Activated naive CD4-positive, alpha-beta T cell treated with anti-CD3 and anti-CD28 coated beads, Interleukin-2, amount 10 ng/mL, durations not matched to agents 7 days and 5 days (primary cell): ENCODE measurements at regions not wholly inside any gene's neighbourhood (a gene's known extent, or its start where the extent isn't known, plus 50 kb on each side); places are given as distances from the start of the nearest gene placed in this dataset.
A peak's percentile ranks its signal among the peaks of the same experiment; 100 is the strongest.

Experiments
- CTCF ChIA-PET: fragments of 350-600 bp; sonication (Branson Sonifier 250); formaldehyde crosslinking; loops from one replicate; lab custom pipeline; 2021; ENCODE audit warnings: antibody characterized with exemption; lab: Charles Lee
- DNase-seq: peaks from one replicate; pipeline ENCODE4 v3.0.0-alpha.2; 2020
- H3K27ac Mint-ChIP-seq: one replicate; pipeline ENCODE4 v1.8.0; 2021; ENCODE audit warnings: mild to moderate bottlenecking, moderate library complexity, mixed read lengths
- H3K27me3 Mint-ChIP-seq: one replicate; pipeline ENCODE4 v1.8.0; 2021; ENCODE audit warnings: mild to moderate bottlenecking, mixed read lengths
- H3K36me3 Mint-ChIP-seq: one replicate; pipeline ENCODE4 v1.8.0; 2021; ENCODE audit warnings: mixed read lengths
- H3K4me1 Mint-ChIP-seq: one replicate; pipeline ENCODE4 v1.8.0; 2021; ENCODE audit warnings: mixed read lengths
- H3K4me3 Mint-ChIP-seq: one replicate; pipeline ENCODE4 v1.8.0; 2021; ENCODE audit warnings: mild to moderate bottlenecking, moderate library complexity, mixed read lengths
- H3K9me3 Mint-ChIP-seq: one replicate; pipeline ENCODE4 v1.8.0; 2021; ENCODE audit warnings: mixed read lengths

- H3K9me3 Mint-ChIP-seq = peaks cover 29% of the 10 kb centered on the region
These were observed 166.0 kb upstream of the IRX2 start for GRCh38 chr5:2917524-2917923.

DNA sequence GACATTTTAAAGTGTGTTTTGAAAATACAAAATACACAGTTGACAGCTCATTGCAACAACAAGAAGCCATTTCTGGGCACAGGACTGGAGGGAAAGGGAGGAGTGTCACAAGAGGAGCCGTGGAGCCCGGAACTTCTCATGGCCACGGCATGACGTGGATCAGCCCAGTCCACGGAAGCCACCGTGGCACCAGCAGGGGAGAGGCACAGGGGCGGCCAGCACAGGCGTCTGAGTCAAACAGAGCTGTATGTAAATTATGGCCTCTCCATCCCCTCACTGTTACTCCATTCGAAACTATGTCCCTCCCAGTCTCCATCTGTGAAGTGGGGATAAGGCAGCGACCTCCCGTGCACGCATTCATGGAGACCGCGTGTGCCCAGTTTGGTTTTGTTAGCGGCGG lies 165.6 kb upstream of the IRX2 start:
- no peak overlapping the region for H3K27ac Mint-ChIP-seq
- no peak for DNase-seq
- no peaks in the 10 kb centered on the region for H3K4me1 Mint-ChIP-seq
- H3K4me3 Mint-ChIP-seq = no peak overlapping the region
- no peaks in the 10 kb centered on the region for H3K27me3 Mint-ChIP-seq
- peaks cover 29% of the 10 kb centered on the region for H3K9me3 Mint-ChIP-seq
- CTCF ChIA-PET = no interaction called here
- H3K36me3 Mint-ChIP-seq = no peaks in the 10 kb centered on the region

More at GRCh38 chr5:2917524-2917923, 166.0 kb upstream of the IRX2 start:
- CTCF ChIA-PET = no interaction called here
- Mint-ChIP-seq H3K27me3 (no peaks in the 10 kb centered on the region), H3K4me3 (no peak overlapping the region), H3K27ac (no peak overlapping the region), H3K4me1 (no peaks in the 10 kb centered on the region), H3K36me3 (no peaks in the 10 kb centered on the region)
- DNase-seq = no peak

DNA sequence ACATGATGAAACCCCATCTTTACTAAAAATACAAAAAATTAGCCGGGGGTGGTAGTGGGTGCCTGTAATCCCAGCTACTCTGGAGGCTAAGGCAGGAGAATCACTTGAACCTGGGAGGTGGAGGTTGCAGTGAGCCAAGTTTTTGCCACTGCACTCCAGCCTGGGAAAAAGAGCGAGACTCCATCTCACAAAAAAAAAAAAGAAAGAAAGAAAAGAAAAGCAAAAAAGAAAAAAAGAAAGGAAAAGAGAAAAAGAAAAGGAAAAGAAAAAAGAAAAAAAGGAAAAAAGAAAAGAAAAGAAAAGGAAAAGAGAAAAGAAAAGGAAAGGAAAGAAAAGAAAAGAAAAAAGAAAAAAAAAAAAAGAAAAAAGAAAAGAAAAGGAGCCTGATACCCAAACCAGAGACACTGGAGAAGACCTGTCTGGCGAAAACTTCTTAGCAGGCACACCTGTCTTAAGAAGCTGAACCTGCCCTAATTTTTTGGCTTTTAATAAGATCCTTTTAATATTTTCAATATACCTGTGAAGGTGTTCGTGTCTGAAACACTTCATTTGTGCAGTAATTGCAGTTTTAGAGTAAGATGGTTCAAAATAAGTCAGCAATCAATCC lies 164.7 kb upstream of the IRX2 start:
- Mint-ChIP-seq H3K4me3 (no peak overlapping the region), H3K36me3 (no peaks in the 10 kb centered on the region), H3K27me3 (no peaks in the 10 kb centered on the region), H3K27ac (no peak overlapping the region), H3K4me1 (no peaks in the 10 kb centered on the region), H3K9me3 (peaks cover 27% of the 10 kb centered on the region)
- no peak for DNase-seq
- CTCF ChIA-PET = no interaction called here

DNA sequence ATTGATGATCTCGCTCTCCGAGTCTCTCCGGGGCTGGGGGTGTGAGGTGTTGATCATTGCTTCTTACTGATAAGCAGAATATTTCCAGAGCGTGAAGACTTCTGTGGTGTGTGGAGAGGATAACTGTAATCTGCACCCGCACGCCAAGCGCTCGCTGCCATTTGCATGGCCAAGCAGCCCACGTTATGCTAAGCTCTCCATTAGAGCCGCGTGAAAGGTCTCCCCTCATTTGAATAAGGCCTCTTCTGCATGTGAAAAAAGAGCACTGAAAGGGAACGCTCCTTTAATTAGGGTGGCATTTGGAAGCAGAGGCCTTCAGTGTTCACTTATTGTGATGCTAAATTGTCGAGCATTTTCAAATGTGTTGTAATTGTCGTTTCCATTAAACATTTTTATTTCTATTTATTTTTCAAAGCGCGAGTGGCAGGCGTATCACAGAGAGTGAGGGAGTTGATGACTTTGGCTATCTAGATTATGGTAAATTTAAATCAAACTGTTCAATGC lies 163.6 kb upstream of the IRX2 start:
- Mint-ChIP-seq H3K36me3 (no peaks in the 10 kb centered on the region), H3K9me3 (peaks cover 18% of the 10 kb centered on the region), H3K27me3 (no peaks in the 10 kb centered on the region), H3K27ac (no peak overlapping the region), H3K4me3 (no peak overlapping the region), H3K4me1 (no peaks in the 10 kb centered on the region)
- CTCF ChIA-PET = no interaction called here
- DNase-seq = no peak

DNA sequence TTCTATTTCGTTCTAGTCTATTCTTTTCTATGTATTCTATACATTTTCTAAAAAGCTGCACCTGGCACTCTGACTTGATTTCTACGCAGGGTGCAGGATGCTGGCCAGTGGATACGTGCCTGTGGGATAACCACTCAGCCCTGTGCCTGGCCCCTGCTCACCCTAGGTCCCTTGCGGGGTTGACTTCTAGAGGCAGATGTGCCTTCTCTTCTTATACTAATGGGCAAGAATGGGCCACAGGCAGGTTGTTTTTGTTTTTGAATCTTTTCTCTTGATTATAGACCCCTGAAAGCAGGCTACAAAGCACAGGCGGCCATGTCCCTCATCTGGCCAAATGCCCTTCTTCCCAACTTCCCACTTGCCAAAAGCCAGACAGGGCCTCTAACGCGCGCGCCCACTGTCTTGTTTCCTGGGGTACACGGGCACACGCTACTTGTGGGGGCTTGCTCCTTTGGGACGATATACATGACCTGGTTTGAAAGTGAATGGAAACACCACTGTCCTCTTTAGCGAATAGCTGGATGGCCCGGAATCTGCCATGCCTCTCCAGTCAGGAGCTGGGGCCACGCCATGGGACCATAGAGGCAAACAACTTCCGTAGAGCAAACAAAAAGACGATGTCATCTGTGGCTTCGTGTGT lies 162.7 kb upstream of the IRX2 start:
- Mint-ChIP-seq H3K9me3 (peaks cover 18% of the 10 kb centered on the region), H3K36me3 (no peaks in the 10 kb centered on the region), H3K4me1 (no peaks in the 10 kb centered on the region), H3K27ac (no peak overlapping the region), H3K27me3 (no peaks in the 10 kb centered on the region), H3K4me3 (no peak overlapping the region)
- no peak for DNase-seq
- CTCF ChIA-PET = no interaction called here

GRCh38 chr5:2913281-2913680 lies 161.8 kb upstream of the IRX2 start:
- H3K27ac Mint-ChIP-seq = no peak overlapping the region
- no peak for DNase-seq
- CTCF ChIA-PET = no interaction called here
- H3K4me1 Mint-ChIP-seq = no peaks in the 10 kb centered on the region
- H3K4me3 Mint-ChIP-seq = no peak overlapping the region
- H3K36me3 Mint-ChIP-seq = no peaks in the 10 kb centered on the region
- peaks cover 13% of the 10 kb centered on the region for H3K9me3 Mint-ChIP-seq
- no peaks in the 10 kb centered on the region for H3K27me3 Mint-ChIP-seq

GRCh38 chr5:2912741-2913140 lies 161.3 kb upstream of the IRX2 start:
- no peaks in the 10 kb centered on the region for H3K36me3 Mint-ChIP-seq
- H3K4me1 Mint-ChIP-seq = no peaks in the 10 kb centered on the region
- no peak for DNase-seq
- CTCF ChIA-PET = no interaction called here
- no peak overlapping the region for H3K4me3 Mint-ChIP-seq
- H3K27ac Mint-ChIP-seq = no peak overlapping the region
- no peaks in the 10 kb centered on the region for H3K27me3 Mint-ChIP-seq
- peaks cover 11% of the 10 kb centered on the region for H3K9me3 Mint-ChIP-seq

DNA sequence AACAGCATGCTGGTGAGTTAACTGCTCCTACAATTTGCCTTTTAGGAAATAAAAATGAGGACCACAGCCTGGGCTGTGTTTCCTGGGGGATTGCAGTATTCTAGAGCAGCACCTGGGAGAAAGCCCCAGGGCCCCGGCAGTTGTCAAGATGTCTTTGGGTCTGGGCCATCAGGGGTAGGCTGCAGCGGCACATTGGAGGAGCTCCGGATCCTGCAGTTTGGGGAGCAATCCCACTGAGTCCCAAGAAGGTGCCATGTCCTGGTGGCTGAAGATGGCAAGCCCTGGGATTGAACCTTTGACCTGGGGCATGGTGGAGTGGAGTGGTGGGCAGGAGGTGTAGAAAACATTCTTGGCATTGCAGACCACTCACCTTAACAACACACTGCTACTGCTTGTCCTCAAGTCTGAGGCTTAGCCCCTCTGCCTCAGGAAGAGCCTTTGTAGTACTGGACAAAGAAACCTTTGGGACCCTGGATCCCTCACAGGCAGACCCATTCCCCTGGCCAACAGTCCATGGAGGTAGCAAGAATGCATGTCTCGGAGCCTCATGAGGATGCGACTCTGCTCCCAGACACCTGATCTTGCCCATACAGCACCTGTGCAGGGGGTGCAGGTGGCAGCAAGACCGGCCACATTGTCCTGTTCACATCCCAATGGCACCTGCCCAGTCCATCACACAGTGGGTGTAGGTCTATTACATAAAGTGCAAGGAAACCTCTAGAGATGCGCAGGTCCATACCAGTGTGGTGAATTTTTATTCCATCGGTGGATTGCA lies 159.1 kb upstream of the IRX2 start:
- Mint-ChIP-seq H3K4me3 (no peak overlapping the region), H3K4me1 (no peaks in the 10 kb centered on the region), H3K36me3 (no peaks in the 10 kb centered on the region), H3K27me3 (no peaks in the 10 kb centered on the region), H3K9me3 (peaks cover 12% of the 10 kb centered on the region), H3K27ac (no peak overlapping the region)
- CTCF ChIA-PET = no interaction called here
- no peak for DNase-seq

GRCh38 chr5:2909035-2909434 lies 157.6 kb upstream of the IRX2 start:
- CTCF ChIA-PET = no interaction called here
- Mint-ChIP-seq H3K27me3 (no peaks in the 10 kb centered on the region), H3K4me1 (no peaks in the 10 kb centered on the region), H3K9me3 (peaks cover 13% of the 10 kb centered on the region), H3K27ac (no peak overlapping the region), H3K4me3 (no peak overlapping the region), H3K36me3 (no peaks in the 10 kb centered on the region)
- no peak for DNase-seq

GRCh38 chr5:2908086-2908485 lies 156.6 kb upstream of the IRX2 start:
- CTCF ChIA-PET = no interaction called here
- Mint-ChIP-seq H3K4me1 (no peaks in the 10 kb centered on the region), H3K4me3 (no peak overlapping the region), H3K27ac (no peak overlapping the region), H3K36me3 (no peaks in the 10 kb centered on the region), H3K9me3 (peaks cover 9% of the 10 kb centered on the region), H3K27me3 (no peaks in the 10 kb centered on the region)
- DNase-seq = no peak

DNA sequence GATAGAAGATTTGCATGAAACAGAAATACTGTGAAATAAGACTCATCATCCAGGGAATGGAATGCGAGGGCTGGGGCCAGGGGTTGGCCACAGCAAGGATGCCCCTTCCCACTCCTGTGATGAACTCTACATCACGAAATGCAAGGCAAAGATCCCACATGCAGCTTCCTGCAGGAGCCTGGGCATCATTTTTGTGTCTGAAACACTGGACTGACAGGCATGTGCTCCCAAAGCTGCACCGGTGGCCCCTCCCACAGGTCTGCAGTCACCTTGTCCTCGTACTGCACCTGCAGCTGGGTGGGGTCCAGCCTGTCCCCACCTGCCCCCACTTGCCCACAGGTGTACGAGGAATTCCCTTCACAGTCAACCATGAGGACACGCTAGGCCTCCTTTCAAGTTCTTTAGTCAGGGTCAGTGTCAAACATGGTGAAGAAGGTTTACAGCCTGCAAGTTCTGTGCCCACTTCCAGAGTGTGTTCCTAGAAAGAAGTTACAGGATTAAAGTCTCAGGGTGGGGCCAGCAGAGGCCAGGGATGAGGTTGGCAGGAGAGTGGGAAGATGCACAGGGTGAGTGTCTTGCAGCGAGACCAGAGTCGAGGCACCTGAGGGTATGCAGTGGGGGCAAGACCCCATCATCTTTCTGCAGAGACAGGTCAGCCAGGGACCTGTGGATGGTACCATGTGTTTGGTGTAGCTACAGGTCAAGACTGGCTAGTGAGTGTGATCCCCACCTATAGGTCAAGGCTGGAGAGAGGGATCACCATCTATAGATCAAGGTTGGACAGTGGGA lies 155.0 kb upstream of the IRX2 start:
- Mint-ChIP-seq H3K36me3 (no peaks in the 10 kb centered on the region), H3K4me1 (no peaks in the 10 kb centered on the region), H3K9me3 (peaks cover 9% of the 10 kb centered on the region), H3K4me3 (no peak overlapping the region), H3K27me3 (no peaks in the 10 kb centered on the region), H3K27ac (peak overlapping the region; percentile 37)
- CTCF ChIA-PET = no interaction called here
- no peak for DNase-seq

GRCh38 chr5:2905741-2906140 lies 154.3 kb upstream of the IRX2 start:
- Mint-ChIP-seq H3K9me3 (peaks cover 13% of the 10 kb centered on the region), H3K4me3 (no peak overlapping the region), H3K36me3 (no peaks in the 10 kb centered on the region), H3K27me3 (no peaks in the 10 kb centered on the region), H3K27ac (no peak overlapping the region), H3K4me1 (no peaks in the 10 kb centered on the region)
- CTCF ChIA-PET = no interaction called here
- no peak for DNase-seq

DNA sequence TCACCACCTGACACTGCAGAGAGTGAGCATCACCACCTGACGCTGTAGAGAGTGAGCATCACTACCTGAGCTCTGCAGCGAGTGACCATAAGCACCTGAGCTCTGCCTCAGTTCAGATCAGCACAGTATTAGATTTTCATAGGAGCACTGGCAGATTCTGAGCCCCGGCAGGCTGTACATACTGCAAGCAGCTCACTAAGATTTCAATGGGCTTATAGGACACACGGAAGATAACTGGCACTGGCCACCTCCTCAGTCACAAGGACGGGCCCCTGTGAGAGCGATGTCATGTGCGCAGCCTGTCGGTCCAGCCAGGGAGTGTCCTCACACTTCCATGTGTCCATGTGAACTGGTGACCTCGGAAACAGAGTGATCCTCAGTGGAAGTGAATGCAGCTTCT lies 153.5 kb upstream of the IRX2 start:
- DNase-seq = no peak
- Mint-ChIP-seq H3K4me1 (no peaks in the 10 kb centered on the region), H3K36me3 (no peaks in the 10 kb centered on the region), H3K4me3 (no peak overlapping the region), H3K9me3 (peaks cover 14% of the 10 kb centered on the region), H3K27me3 (no peaks in the 10 kb centered on the region), H3K27ac (no peak overlapping the region)
- CTCF ChIA-PET = no interaction called here

- DNase-seq = no peak
- H3K27me3 Mint-ChIP-seq = no peaks in the 10 kb centered on the region
- H3K4me1 Mint-ChIP-seq = no peaks in the 10 kb centered on the region
- H3K9me3 Mint-ChIP-seq = peaks cover 14% of the 10 kb centered on the region
- no peaks in the 10 kb centered on the region for H3K36me3 Mint-ChIP-seq
- no peak overlapping the region for H3K27ac Mint-ChIP-seq
- CTCF ChIA-PET = no interaction called here
- H3K4me3 Mint-ChIP-seq = no peak overlapping the region
These were observed 152.9 kb upstream of the IRX2 start for GRCh38 chr5:2904399-2904798.
